Fibroblast of lung (primary cell): ENCODE measurements at regions not wholly inside any gene's neighbourhood (a gene's known extent, or its start where the extent isn't known, plus 50 kb on each side); places are given as distances from the start of the nearest gene placed in this dataset.

Experiments used
- CTCF ChIP-seq, 2 donors: IDR thresholded peaks in 1 of 2; conservative IDR thresholded peaks in 1 of 2; 1 replicate in 1 of 2; 2 replicates in 1 of 2; pipeline ENCODE4 v1.5.1; 2011 to 2012; ENCODE audit warnings: low read length in 2 of 2, control low read depth in 1 of 2, inconsistent platforms in 1 of 2, low read depth in 1 of 2, mild to moderate bottlenecking in 1 of 2
- EZH2 ChIP-seq: IDR thresholded peaks from 2 replicates; pipeline ENCODE4 v1.5.1; 2012; ENCODE audit warnings: low read length, control low read depth, mild to moderate bottlenecking; ENCODE audit errors: missing control alignments

DNA sequence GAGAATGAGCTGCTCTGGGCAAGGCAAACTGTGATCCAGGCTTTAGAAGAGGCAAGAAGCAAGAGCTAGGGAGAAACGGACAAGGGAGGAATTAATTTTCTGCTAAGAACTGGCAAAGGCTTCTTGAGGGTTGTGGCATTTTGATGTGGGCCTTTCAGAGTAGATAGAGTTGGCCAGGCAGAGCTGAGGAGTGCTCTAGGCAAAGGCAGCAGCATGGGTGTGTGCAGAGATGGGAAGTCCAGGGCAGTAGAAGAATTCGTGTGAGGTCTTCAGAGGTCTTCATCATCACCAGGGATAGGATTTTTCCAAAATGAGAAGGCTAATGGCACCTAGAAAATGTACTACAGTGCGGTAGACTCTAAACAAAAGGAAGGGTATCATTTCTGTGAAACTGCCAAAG is 237.8 kb downstream of the LTN1 start:
- no peak for TF ChIP-seq CTCF (conservative IDR thresholded peaks at IDR 0.05 in 1 of 2, IDR thresholded peaks at IDR 0.05 in 1 of 2; ENCODE audit: low read depth in 1 of 2, low read length in 2 of 2)
- TF ChIP-seq EZH2, result no peak
